Tibial nerve (tissue), 4 donors: ENCODE measurements at regions not wholly inside any gene's neighbourhood (a gene's known extent, or its start where the extent isn't known, plus 50 kb on each side); places are given as distances from the start of the nearest gene placed in this dataset.

ENCODE experiments used
- DNase-seq, 2 donors: peaks; one replicate each; pipeline ENCODE4 v3.0.0-alpha.2; 2019; ENCODE audit warnings: low spot score in 2 of 2
- H3K27ac ChIP-seq, 4 donors: fragments of 200-600 bp; sonication (generic) in 3 of 4; one replicate each; pipeline ENCODE4 v1.5.1; 2017 to 2019; ENCODE audit warnings: mild to moderate bottlenecking in 1 of 4
- H3K27me3 ChIP-seq, 2 donors: fragments of 200-600 bp; sonication (generic) in 1 of 2; one replicate each; pipeline versions ENCODE4 v1.5.1 to v1.6.0; 2017 to 2019
- H3K36me3 ChIP-seq, 3 donors: fragments of 200-600 bp; sonication (generic); one replicate each; pipeline ENCODE4 v1.5.1; 2018 to 2019
- H3K4me1 ChIP-seq, 4 donors: fragments of 200-600 bp; sonication (generic) in 3 of 4; one replicate each; pipeline ENCODE4 v1.5.1; 2017 to 2019
- H3K4me3 ChIP-seq, 4 donors: fragments of 200-600 bp; sonication (generic) in 3 of 4; one replicate each; pipeline ENCODE4 v1.5.1; 2017 to 2019; ENCODE audit warnings: mild to moderate bottlenecking in 1 of 4, moderate library complexity in 1 of 4
- H3K9me3 ChIP-seq, 4 donors: fragments of 200-600 bp; sonication (generic) in 3 of 4; one replicate each; pipeline ENCODE4 v1.5.1; 2017 to 2019
- EP300 ChIP-seq, 2 donors: sonication (generic); formaldehyde crosslinking; IDR thresholded peaks; one replicate each; pipeline ENCODE4 v1.6.1; 2017; ENCODE audit warnings: antibody characterized with exemption in 2 of 2, mild to moderate bottlenecking in 1 of 2
- POLR2A ChIP-seq, 2 donors: fragments of 450-650 bp; IDR thresholded peaks; one replicate each; pipeline ENCODE4 v1.6.1; 2017; ENCODE audit warnings: antibody characterized with exemption in 2 of 2, mild to moderate bottlenecking in 2 of 2, moderate library complexity in 2 of 2
- WGBS, 2 donors: methylation state at CpG; one replicate each; pipeline ENCODE4 v1.1.5; 2018; 5-methylcytosine and 5-hydroxymethylcytosine counted together
- TF ChIP-seq, protein P1 (sequence below), 5 experiments: fragments of 200-600 bp in 3 of 5; fragments of 450-650 bp in 2 of 5; sonication (generic) in 3 of 5; IDR thresholded peaks; one replicate each; pipeline ENCODE4 v1.5.1; 2016 to 2019; ENCODE audit warnings: antibody characterized with exemption in 5 of 5, mild to moderate bottlenecking in 3 of 5, moderate library complexity in 2 of 5

DNA sequence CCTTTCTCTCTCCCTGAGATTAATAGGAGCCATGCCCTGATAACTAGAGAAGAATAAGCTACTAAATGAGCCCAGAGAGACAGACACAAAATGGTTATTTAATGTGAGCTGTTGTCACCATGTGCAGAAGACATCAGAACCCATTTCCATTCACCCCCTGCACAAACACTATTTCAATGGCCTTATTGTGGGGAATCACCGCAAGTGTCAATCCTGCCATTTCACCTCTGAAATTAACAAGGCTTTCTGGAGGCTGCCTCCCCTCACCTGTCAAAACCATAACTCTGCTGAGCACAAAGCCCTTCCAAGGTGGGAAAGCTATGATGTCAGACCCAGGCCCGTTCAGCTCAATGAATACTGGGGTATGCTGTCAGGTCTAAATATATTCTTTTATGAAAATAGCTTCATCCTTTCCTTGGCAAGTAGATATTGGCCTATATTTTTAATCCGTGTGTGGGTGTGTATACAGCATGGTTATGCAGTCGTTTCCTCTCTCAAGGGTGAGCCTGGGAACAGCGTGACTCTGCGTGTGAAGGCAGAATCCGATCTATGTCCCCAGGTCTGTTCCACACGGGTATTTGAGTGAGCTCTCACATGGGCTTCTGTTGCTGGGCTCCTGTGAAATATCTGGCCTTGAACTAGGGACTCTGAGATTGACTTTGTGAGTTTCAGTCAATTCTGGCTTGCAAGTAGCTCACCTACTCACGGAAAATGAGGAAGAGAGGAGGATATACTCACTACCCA lies 266.3 kb downstream of the FBXW7 start:
- H3K27ac ChIP-seq: no peak overlapping the region
- no peaks in the 10 kb centered on the region for H3K27me3 ChIP-seq
- 64 to 70% methylated on average over 9 of the region's 9 CpGs for WGBS, 2 donors
- no peak overlapping the region for H3K4me3 ChIP-seq
- no peaks in the 10 kb centered on the region for H3K4me1 ChIP-seq
- no peaks in the 10 kb centered on the region for H3K36me3 ChIP-seq
- no peaks in the 10 kb centered on the region for H3K9me3 ChIP-seq
- TF ChIP-seq POLR2A (IDR thresholded peaks at IDR 0.05) (no peak), EP300 (IDR thresholded peaks at IDR 0.05) (no peak)
- TF ChIP-seq, protein P1, sequence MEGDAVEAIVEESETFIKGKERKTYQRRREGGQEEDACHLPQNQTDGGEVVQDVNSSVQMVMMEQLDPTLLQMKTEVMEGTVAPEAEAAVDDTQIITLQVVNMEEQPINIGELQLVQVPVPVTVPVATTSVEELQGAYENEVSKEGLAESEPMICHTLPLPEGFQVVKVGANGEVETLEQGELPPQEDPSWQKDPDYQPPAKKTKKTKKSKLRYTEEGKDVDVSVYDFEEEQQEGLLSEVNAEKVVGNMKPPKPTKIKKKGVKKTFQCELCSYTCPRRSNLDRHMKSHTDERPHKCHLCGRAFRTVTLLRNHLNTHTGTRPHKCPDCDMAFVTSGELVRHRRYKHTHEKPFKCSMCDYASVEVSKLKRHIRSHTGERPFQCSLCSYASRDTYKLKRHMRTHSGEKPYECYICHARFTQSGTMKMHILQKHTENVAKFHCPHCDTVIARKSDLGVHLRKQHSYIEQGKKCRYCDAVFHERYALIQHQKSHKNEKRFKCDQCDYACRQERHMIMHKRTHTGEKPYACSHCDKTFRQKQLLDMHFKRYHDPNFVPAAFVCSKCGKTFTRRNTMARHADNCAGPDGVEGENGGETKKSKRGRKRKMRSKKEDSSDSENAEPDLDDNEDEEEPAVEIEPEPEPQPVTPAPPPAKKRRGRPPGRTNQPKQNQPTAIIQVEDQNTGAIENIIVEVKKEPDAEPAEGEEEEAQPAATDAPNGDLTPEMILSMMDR (IDR thresholded peaks at IDR 0.05): no peak
- DNase-seq: no peak

DNA sequence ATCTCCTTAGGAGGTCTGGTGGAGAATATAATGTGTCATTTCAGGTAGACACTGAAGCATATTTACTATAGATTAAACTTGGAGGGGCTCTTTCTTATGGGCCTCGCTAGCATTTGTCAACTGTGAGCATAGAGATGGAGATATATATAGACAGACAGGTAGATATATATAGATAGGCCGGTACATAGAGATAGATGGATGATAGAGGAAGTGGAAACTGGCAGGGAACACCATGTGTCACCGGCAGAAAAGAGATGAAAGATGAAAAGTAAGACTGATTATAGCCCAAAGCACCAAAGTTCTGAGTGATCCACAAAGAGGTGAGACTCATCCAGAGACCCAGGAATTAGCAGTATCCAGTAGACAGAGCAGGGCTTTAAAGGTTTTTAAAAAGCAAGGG lies 268.1 kb downstream of the FBXW7 start:
- TF ChIP-seq, protein P1 (IDR thresholded peaks at IDR 0.05): no peak

DNA sequence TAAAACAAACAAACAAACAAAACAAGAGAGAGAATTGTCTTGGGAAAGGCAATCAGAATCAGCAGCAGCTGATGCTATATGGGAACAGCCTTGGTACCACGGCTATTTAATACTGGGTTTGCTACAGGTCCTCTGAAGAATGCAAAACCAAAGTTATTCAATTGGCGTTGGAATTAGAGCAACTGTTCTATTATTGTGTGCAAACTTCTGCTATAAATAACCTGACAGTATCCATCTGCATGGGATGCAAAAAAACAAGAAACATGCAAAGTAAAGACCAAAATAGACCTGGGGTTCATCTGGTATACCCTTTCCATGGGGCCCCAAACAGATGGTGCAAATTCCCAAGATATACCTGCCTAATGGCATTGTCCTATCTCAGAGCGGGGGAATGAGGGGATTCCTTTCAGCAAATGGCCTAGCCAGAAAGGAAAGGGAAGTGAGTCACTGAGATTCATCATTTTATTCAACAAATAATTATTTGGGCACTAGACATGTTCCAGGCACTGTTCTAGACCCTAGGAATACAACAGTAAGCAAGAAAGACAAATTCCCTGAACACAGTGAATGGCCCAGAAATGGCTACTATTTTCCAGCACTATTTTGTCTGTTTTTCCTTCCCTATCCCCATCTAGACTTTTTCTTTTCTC lies 268.9 kb downstream of the FBXW7 start:
- Histone ChIP-seq H3K4me3 (no peak overlapping the region), H3K27ac (no peak overlapping the region), H3K36me3 (no peaks in the 10 kb centered on the region), H3K4me1 (no peaks in the 10 kb centered on the region), H3K9me3 (peaks cover 0 to 5% (median 0%) of the 10 kb centered on the region in 4 donors), H3K27me3 (no peaks in the 10 kb centered on the region)
- TF ChIP-seq, protein P1 (IDR thresholded peaks at IDR 0.05): no peak
- TF ChIP-seq POLR2A (IDR thresholded peaks at IDR 0.05) (no peak), EP300 (IDR thresholded peaks at IDR 0.05) (no peak)
- no peak for DNase-seq
- 81 to 89% methylated on average over 3 of the region's 3 CpGs for WGBS, 2 donors

More for the DNA sequence above, 268.1 kb downstream of the FBXW7 start:
- Histone ChIP-seq H3K4me1 (no peaks in the 10 kb centered on the region), H3K27me3 (no peaks in the 10 kb centered on the region), H3K27ac (no peak overlapping the region), H3K4me3 (no peak overlapping the region), H3K9me3 (no peaks in the 10 kb centered on the region), H3K36me3 (no peaks in the 10 kb centered on the region)
- DNase-seq: no peak
- WGBS, 2 donors: 89 to 92% methylated on average over 3 of the region's 3 CpGs

DNA sequence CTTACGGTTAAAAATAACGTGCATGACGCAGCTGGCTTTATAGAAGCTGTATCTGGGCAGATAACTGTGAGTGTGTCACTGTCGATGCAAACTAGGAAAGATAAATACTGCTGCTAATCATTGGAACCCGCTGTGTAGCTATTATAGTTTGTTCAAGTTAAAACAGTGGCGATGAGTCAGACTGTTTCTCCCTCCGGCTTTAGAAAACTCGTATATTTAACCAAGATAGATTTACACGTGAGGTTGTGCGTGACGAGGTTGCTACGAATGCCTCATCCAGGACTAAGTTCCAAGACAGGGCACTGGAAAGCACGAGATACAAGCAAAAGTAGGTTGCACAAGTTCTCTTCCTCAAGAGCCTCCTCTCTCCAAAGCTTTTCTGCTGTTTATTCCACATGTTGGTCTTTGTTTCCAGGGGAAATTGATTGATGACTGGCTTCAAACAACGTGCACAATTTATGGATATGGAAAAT lies 270.7 kb downstream of the FBXW7 start:
- H3K27ac ChIP-seq: no peak overlapping the region
- H3K27me3 ChIP-seq: no peaks in the 10 kb centered on the region
- no peaks in the 10 kb centered on the region for H3K4me1 ChIP-seq
- TF ChIP-seq EP300 (IDR thresholded peaks at IDR 0.05) (no peak), POLR2A (IDR thresholded peaks at IDR 0.05) (no peak)
- TF ChIP-seq, protein P1 (IDR thresholded peaks at IDR 0.05): no peak
- no peaks in the 10 kb centered on the region for H3K36me3 ChIP-seq
- H3K9me3 ChIP-seq: peaks cover 0 to 22% (median 4%) of the 10 kb centered on the region in 4 donors
- DNase-seq: no peak
- 83 to 87% methylated on average over 14 of the region's 14 CpGs for WGBS, 2 donors
- H3K4me3 ChIP-seq: no peak overlapping the region

DNA sequence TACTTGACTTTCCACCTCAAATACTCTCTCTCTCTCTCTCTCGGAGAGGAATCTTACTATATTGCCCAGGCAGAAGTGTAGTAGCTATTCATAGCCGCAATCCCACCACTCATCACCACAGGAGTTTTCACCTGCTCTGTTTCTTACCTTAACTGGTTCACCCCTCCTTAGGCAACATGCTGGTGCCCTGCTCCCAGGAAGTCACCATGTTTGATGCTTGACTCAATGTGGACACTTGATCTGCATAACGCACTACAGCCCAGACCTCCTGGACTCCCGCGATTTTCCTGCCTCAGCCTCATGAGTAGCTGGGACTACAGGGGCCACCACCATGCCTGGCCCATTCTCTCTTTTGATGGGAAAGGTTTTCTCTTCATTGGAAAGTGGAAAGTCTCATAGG lies 271.8 kb downstream of the FBXW7 start:
- H3K4me3 ChIP-seq: no peak overlapping the region
- no peak overlapping the region for H3K27ac ChIP-seq
- H3K36me3 ChIP-seq: no peaks in the 10 kb centered on the region
- H3K4me1 ChIP-seq: no peaks in the 10 kb centered on the region
- no peak for DNase-seq
- peaks cover 0 to 25% (median 4%) of the 10 kb centered on the region in 4 donors for H3K9me3 ChIP-seq
- H3K27me3 ChIP-seq: no peaks in the 10 kb centered on the region
- no peak for TF ChIP-seq POLR2A (IDR thresholded peaks at IDR 0.05)
- WGBS, 2 donors: 95 to 98% methylated on average over 5 of the region's 5 CpGs
